SK-N-SH treated with all-trans-retinoic acid at 6 μM for 48 hours (cell line): ENCODE measurements at regions not wholly inside any gene's neighbourhood (a gene's known extent, or its start where the extent isn't known, plus 50 kb on each side); places are given as distances from the start of the nearest gene placed in this dataset.

Experiments
- ATAC-seq: fragments of 200-7000 bp; cut with Tn5 transposase; 3 replicates; pipeline ENCODE4 v1.9.1; 2020; ENCODE audit warnings: mild to moderate bottlenecking, moderate library complexity
- ARNTL ChIP-seq: fragments of 450-650 bp; formaldehyde crosslinking; IDR thresholded peaks from 2 replicates; pipeline ENCODE4 v1.5.0; 2020; ENCODE audit warnings: low read depth, mild to moderate bottlenecking, moderate library complexity, borderline replicate concordance
- BACH2 ChIP-seq: fragments of 250-450 bp; sonication (Bioruptor Pico); IDR thresholded peaks from 2 replicates; pipeline ENCODE4 v1.9.0; 2021; ENCODE audit warnings: mild to moderate bottlenecking, borderline replicate concordance
- CSDC2 ChIP-seq: fragments of 250-450 bp; sonication (Bioruptor Pico); IDR thresholded peaks from 2 replicates; pipeline ENCODE4 v1.5.0; 2020; ENCODE audit warnings: mild to moderate bottlenecking, moderate library complexity
- ESRRG ChIP-seq: fragments of 250-450 bp; sonication (Bioruptor Pico); IDR thresholded peaks from 2 replicates; pipeline ENCODE4 v1.6.1; 2021; ENCODE audit warnings: mild to moderate bottlenecking
- GLIS3 ChIP-seq: fragments of 250-450 bp; sonication (Bioruptor Pico); IDR thresholded peaks from 2 replicates; pipeline ENCODE4 v1.5.0; 2020; ENCODE audit warnings: mild to moderate bottlenecking, moderate library complexity
- ISL1 ChIP-seq: fragments of 250-450 bp; sonication (Bioruptor Pico); IDR thresholded peaks from 2 replicates; pipeline ENCODE4 v2.1.2; 2022; ENCODE audit warnings: mild to moderate bottlenecking, moderate library complexity
- PPARA ChIP-seq: fragments of 250-450 bp; sonication (Bioruptor Pico); IDR thresholded peaks from 2 replicates; pipeline ENCODE4 v1.5.0; 2020; ENCODE audit warnings: mild to moderate bottlenecking, borderline replicate concordance
- SNAI2 ChIP-seq: fragments of 250-450 bp; sonication (Bioruptor Pico); IDR thresholded peaks from 2 replicates; pipeline ENCODE4 v1.5.0; 2020; ENCODE audit warnings: mild to moderate bottlenecking, moderate library complexity
- TCF4 ChIP-seq: fragments of 250-450 bp; sonication (Bioruptor Pico); IDR thresholded peaks from 2 replicates; pipeline ENCODE4 v1.8.0; 2021; ENCODE audit warnings: mild to moderate bottlenecking, moderate library complexity, borderline replicate concordance
- TOX ChIP-seq: fragments of 250-450 bp; sonication (Bioruptor Pico); IDR thresholded peaks from 2 replicates; pipeline ENCODE4 v1.8.0; 2021; ENCODE audit warnings: mild to moderate bottlenecking, moderate library complexity, borderline replicate concordance
- ZC3H10 ChIP-seq: fragments of 250-450 bp; sonication (Bioruptor Pico); IDR thresholded peaks from 2 replicates; pipeline ENCODE4 v1.5.1; 2021; ENCODE audit warnings: mild to moderate bottlenecking, moderate library complexity
- ZFP3 ChIP-seq: fragments of 250-450 bp; sonication (Bioruptor Pico); IDR thresholded peaks from 2 replicates; pipeline ENCODE4 v1.5.0; 2020; ENCODE audit warnings: mild to moderate bottlenecking, moderate library complexity
- ZFP30 ChIP-seq: fragments of 450-650 bp; formaldehyde crosslinking; IDR thresholded peaks from 2 replicates; pipeline ENCODE4 v1.5.0; 2022; ENCODE audit warnings: mild to moderate bottlenecking, moderate library complexity
- ZNF565 ChIP-seq: fragments of 450-650 bp; formaldehyde crosslinking; conservative IDR thresholded peaks from 2 replicates; pipeline ENCODE4 v1.5.0; 2020; ENCODE audit warnings: low read depth, mild to moderate bottlenecking, moderate library complexity
- ZNF70 ChIP-seq: fragments of 450-650 bp; formaldehyde crosslinking; IDR thresholded peaks from 2 replicates; pipeline ENCODE4 v1.5.0; 2020; ENCODE audit warnings: mild to moderate bottlenecking, moderate library complexity
- ZNF8 ChIP-seq: fragments of 450-650 bp; formaldehyde crosslinking; IDR thresholded peaks from 2 replicates; pipeline ENCODE4 v1.5.0; 2020; ENCODE audit warnings: mild to moderate bottlenecking, moderate library complexity
- TF ChIP-seq, protein P1 (sequence below): fragments of 250-450 bp; sonication (Bioruptor Pico); IDR thresholded peaks from 2 replicates; pipeline ENCODE4 v1.5.1; 2021; ENCODE audit warnings: mild to moderate bottlenecking, moderate library complexity
- TF ChIP-seq, protein P2 (sequence below): fragments of 250-450 bp; sonication (Bioruptor Pico); IDR thresholded peaks from 2 replicates; pipeline ENCODE4 v1.5.1; 2020; ENCODE audit warnings: low read depth, mild to moderate bottlenecking, moderate library complexity
- TF ChIP-seq, protein P3 (sequence below): fragments of 250-450 bp; sonication (Bioruptor Pico); IDR thresholded peaks from 2 replicates; pipeline ENCODE4 v1.8.0; 2021; ENCODE audit warnings: low read depth, mild to moderate bottlenecking, moderate library complexity, borderline replicate concordance
- TF ChIP-seq, protein P4 (sequence below): fragments of 250-450 bp; sonication (Bioruptor Pico); IDR thresholded peaks from 2 replicates; pipeline ENCODE4 v1.8.0; 2020; ENCODE audit warnings: mild to moderate bottlenecking, moderate library complexity, borderline replicate concordance
- TF ChIP-seq, protein P5 (sequence below): fragments of 250-450 bp; sonication (Bioruptor Pico); IDR thresholded peaks from 2 replicates; pipeline ENCODE4 v1.5.0; 2020; ENCODE audit warnings: mild to moderate bottlenecking, moderate library complexity

DNA sequence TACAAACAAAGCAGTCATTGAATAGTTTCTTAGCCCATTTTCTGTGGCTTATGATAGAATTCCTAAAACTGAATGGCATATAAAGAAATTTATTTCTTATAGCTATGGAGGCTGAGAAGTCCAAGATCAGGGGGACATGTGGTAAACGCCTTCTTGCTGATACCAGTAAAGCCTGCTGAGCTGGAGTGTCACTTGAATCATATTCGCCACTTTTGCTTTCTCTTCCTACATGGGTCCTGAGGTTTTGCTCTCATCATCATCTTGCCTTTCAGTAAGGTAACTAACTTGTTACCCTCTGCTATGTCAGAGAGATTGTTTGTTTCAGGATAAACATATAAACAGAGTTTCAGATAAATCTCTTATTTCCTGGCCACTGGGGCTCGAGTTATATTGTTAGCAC, 203.3 kb upstream of the DMRT1 start:
- TF ChIP-seq ESRRG (CRISPR knock-in tag) (no peak), CSDC2 (CRISPR knock-in tag) (no peak), TCF4 (CRISPR knock-in tag) (no peak), PPARA (CRISPR knock-in tag) (no peak), ZC3H10 (CRISPR knock-in tag) (no peak), ZFP30 (no peak), ZNF70 (CRISPR knock-in tag) (no peak), ZNF8 (CRISPR knock-in tag) (no peak), GLIS3 (CRISPR knock-in tag) (no peak), TOX (CRISPR knock-in tag) (no peak)
- TF ChIP-seq, protein P1, sequence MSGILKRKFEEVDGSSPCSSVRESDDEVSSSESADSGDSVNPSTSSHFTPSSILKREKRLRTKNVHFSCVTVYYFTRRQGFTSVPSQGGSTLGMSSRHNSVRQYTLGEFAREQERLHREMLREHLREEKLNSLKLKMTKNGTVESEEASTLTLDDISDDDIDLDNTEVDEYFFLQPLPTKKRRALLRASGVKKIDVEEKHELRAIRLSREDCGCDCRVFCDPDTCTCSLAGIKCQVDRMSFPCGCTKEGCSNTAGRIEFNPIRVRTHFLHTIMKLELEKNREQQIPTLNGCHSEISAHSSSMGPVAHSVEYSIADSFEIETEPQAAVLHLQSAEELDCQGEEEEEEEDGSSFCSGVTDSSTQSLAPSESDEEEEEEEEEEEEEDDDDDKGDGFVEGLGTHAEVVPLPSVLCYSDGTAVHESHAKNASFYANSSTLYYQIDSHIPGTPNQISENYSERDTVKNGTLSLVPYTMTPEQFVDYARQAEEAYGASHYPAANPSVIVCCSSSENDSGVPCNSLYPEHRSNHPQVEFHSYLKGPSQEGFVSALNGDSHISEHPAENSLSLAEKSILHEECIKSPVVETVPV (CRISPR knock-in tag) = no peak
- TF ChIP-seq, protein P2, sequence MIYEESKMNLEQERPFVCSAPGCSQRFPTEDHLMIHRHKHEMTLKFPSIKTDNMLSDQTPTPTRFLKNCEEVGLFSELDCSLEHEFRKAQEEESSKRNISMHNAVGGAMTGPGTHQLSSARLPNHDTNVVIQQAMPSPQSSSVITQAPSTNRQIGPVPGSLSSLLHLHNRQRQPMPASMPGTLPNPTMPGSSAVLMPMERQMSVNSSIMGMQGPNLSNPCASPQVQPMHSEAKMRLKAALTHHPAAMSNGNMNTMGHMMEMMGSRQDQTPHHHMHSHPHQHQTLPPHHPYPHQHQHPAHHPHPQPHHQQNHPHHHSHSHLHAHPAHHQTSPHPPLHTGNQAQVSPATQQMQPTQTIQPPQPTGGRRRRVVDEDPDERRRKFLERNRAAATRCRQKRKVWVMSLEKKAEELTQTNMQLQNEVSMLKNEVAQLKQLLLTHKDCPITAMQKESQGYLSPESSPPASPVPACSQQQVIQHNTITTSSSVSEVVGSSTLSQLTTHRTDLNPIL (CRISPR knock-in tag) = no peak
- TF ChIP-seq, protein P3, sequence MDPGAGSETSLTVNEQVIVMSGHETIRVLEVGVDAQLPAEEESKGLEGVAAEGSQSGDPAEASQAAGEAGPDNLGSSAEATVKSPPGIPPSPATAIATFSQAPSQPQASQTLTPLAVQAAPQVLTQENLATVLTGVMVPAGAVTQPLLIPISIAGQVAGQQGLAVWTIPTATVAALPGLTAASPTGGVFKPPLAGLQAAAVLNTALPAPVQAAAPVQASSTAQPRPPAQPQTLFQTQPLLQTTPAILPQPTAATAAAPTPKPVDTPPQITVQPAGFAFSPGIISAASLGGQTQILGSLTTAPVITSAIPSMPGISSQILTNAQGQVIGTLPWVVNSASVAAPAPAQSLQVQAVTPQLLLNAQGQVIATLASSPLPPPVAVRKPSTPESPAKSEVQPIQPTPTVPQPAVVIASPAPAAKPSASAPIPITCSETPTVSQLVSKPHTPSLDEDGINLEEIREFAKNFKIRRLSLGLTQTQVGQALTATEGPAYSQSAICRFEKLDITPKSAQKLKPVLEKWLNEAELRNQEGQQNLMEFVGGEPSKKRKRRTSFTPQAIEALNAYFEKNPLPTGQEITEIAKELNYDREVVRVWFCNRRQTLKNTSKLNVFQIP (CRISPR knock-in tag) = no peak
- TF ChIP-seq, all 23 proteins: peak for 0
- no peak for ATAC-seq

DNA sequence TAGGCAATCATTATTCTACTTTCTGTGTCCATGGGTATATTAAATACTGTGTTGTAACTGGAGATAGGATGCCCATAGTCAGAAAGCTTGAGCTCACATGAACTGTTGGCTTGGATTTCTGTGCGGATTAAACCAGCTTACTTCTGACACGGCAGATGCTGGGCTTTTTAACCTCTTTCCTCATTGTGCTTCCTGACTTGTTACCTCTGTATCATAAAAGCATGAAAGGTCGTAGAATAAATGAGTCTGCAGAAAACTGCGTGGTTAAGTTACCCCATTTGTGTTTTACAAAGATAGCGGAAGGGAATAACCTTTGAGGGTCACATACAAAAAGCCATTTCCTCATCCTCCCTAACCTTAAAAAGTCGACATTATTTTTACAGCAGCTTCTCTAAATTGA, 199.5 kb upstream of the DMRT1 start:
- no peak for TF ChIP-seq ZNF565 (CRISPR knock-in tag)
- no peak for TF ChIP-seq TCF4 (CRISPR knock-in tag)
- TF ChIP-seq, protein P4, sequence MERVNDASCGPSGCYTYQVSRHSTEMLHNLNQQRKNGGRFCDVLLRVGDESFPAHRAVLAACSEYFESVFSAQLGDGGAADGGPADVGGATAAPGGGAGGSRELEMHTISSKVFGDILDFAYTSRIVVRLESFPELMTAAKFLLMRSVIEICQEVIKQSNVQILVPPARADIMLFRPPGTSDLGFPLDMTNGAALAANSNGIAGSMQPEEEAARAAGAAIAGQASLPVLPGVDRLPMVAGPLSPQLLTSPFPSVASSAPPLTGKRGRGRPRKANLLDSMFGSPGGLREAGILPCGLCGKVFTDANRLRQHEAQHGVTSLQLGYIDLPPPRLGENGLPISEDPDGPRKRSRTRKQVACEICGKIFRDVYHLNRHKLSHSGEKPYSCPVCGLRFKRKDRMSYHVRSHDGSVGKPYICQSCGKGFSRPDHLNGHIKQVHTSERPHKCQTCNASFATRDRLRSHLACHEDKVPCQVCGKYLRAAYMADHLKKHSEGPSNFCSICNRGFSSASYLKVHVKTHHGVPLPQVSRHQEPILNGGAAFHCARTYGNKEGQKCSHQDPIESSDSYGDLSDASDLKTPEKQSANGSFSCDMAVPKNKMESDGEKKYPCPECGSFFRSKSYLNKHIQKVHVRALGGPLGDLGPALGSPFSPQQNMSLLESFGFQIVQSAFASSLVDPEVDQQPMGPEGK (CRISPR knock-in tag) = no peak
- TF ChIP-seq, protein P5, sequence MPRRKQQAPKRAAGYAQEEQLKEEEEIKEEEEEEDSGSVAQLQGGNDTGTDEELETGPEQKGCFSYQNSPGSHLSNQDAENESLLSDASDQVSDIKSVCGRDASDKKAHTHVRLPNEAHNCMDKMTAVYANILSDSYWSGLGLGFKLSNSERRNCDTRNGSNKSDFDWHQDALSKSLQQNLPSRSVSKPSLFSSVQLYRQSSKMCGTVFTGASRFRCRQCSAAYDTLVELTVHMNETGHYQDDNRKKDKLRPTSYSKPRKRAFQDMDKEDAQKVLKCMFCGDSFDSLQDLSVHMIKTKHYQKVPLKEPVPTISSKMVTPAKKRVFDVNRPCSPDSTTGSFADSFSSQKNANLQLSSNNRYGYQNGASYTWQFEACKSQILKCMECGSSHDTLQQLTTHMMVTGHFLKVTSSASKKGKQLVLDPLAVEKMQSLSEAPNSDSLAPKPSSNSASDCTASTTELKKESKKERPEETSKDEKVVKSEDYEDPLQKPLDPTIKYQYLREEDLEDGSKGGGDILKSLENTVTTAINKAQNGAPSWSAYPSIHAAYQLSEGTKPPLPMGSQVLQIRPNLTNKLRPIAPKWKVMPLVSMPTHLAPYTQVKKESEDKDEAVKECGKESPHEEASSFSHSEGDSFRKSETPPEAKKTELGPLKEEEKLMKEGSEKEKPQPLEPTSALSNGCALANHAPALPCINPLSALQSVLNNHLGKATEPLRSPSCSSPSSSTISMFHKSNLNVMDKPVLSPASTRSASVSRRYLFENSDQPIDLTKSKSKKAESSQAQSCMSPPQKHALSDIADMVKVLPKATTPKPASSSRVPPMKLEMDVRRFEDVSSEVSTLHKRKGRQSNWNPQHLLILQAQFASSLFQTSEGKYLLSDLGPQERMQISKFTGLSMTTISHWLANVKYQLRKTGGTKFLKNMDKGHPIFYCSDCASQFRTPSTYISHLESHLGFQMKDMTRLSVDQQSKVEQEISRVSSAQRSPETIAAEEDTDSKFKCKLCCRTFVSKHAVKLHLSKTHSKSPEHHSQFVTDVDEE (CRISPR knock-in tag) = no peak
- no peak for TF ChIP-seq GLIS3 (CRISPR knock-in tag)
- TF ChIP-seq ISL1 (CRISPR knock-in tag) = no peak
- TF ChIP-seq, protein P2 (CRISPR knock-in tag) = no peak
- no peak for TF ChIP-seq TOX (CRISPR knock-in tag)
- TF ChIP-seq ARNTL (CRISPR knock-in tag) = no peak
- no peak for TF ChIP-seq SNAI2
- TF ChIP-seq ZNF70 (CRISPR knock-in tag) = no peak
- no peak for TF ChIP-seq ZC3H10 (CRISPR knock-in tag)
- TF ChIP-seq CSDC2 (CRISPR knock-in tag) = no peak
- no peak for TF ChIP-seq ZFP30
- no peak for TF ChIP-seq ESRRG (CRISPR knock-in tag)
- TF ChIP-seq, protein P1 (CRISPR knock-in tag) = no peak
- no peak for TF ChIP-seq BACH2
- TF ChIP-seq, protein P3 (CRISPR knock-in tag) = no peak
- TF ChIP-seq ZFP3 = no peak
- no peak for ATAC-seq
